ENCODE measurements at regions not wholly inside any gene's neighbourhood (a gene's known extent, or its start where the extent isn't known, plus 50 kb on each side); places are given as distances from the start of the nearest gene placed in this dataset.

DNA sequence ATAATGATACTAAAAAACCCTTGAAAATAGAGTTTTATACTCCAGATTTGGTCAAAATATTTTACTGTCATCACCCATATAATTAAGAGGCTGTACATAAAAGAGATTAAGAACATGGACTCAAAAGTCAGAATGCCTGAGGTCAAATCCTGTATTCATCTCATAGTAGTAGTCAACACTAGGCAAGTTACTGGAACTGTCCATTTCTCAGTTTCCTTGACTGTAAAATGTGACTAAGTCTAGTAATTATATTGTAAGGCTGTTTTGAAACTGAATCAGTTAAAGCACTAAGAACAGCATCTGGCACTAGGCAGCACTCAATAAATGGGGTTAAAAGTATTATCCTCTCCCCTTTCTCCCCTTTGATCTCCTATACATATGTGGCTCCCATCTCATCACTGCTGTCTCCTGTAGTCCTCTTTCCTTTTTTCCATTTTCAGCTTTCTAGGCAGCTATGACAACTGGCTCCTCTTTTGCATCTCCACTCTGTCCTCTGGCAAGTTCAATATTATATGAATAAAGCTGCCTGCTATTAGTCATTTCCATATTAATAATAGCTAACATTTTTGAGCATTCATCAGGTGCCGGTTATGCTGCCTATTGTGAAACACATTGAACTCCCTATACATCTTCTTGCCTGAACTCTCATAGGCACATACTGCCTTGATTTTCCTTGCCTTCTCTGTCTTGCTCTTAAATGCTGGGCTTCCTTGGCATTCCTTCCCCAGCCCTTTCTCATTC, 185.8 kb upstream of the NREP start:
- no peaks in the 10 kb centered on the region for H3K27me3 ChIP-seq
- TF ChIP-seq, protein P1, sequence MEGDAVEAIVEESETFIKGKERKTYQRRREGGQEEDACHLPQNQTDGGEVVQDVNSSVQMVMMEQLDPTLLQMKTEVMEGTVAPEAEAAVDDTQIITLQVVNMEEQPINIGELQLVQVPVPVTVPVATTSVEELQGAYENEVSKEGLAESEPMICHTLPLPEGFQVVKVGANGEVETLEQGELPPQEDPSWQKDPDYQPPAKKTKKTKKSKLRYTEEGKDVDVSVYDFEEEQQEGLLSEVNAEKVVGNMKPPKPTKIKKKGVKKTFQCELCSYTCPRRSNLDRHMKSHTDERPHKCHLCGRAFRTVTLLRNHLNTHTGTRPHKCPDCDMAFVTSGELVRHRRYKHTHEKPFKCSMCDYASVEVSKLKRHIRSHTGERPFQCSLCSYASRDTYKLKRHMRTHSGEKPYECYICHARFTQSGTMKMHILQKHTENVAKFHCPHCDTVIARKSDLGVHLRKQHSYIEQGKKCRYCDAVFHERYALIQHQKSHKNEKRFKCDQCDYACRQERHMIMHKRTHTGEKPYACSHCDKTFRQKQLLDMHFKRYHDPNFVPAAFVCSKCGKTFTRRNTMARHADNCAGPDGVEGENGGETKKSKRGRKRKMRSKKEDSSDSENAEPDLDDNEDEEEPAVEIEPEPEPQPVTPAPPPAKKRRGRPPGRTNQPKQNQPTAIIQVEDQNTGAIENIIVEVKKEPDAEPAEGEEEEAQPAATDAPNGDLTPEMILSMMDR (IDR thresholded peaks at IDR 0.05) = no peak
- H3K4me1 ChIP-seq = no peaks in the 10 kb centered on the region
- intact Hi-C loops (cut with DNase I) = no loop called here
- no peak for DNase-seq (ENCODE audit: low spot score in 2 of 2)
- H3K9me3 ChIP-seq = no peaks in the 10 kb centered on the region
- H3K27ac ChIP-seq = no peak overlapping the region
- H3K36me3 ChIP-seq = no peaks in the 10 kb centered on the region
- no peak overlapping the region for H3K4me3 ChIP-seq

DNA sequence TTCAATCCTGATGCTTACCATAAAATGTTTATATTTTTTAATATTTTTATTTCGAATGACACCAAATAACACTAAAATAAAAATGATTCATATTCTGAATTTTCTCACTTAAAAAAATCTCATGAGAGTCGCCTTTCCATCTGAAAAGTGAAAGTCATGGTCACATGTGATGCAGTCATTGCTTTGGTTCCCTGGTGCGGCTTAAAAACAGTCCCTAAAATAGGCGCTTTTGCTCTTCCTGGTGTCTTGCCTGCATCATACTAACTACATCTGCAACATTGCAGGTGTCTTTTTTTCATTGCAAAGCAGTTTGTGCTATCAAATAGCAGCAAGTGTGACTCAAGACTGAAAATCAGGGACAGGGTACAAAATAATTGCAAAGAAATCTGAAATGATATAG, 185.2 kb upstream of the NREP start:
- H3K27me3 ChIP-seq = no peaks in the 10 kb centered on the region
- intact Hi-C loops (cut with DNase I) = no loop called here
- no peaks in the 10 kb centered on the region for H3K9me3 ChIP-seq
- H3K27ac ChIP-seq = no peak overlapping the region
- TF ChIP-seq, protein P1 (IDR thresholded peaks at IDR 0.05) = no peak
- H3K4me3 ChIP-seq = no peak overlapping the region
- no peaks in the 10 kb centered on the region for H3K36me3 ChIP-seq
- H3K4me1 ChIP-seq = no peaks in the 10 kb centered on the region
- no peak for DNase-seq (ENCODE audit: low spot score in 2 of 2)

DNA sequence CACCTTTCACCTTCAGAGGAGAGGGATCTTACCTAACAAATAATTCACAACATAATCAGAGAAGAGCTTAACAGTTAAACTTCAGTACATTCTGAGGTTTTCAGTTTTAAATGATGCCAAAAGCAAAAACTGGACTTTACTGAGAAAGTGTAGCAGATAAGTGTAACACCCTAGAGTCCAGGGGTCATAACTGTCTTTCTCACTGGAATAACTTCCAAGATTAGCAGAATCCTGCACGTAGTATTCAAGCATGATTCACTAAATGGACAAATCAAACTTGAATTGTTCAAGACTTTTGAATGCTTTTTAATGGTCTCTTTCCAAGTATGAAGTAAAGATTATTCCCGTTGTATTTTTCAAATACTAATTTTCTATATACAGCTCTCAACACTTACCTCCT, 180.1 kb upstream of the NREP start:
- intact Hi-C loops (cut with DNase I) = no loop called here
- TF ChIP-seq, protein P1 (IDR thresholded peaks at IDR 0.05) = no peak
- Histone ChIP-seq H3K27me3 (no peaks in the 10 kb centered on the region), H3K36me3 (no peaks in the 10 kb centered on the region), H3K4me1 (peaks cover 3 to 4% of the 10 kb centered on the region in 2 donors), H3K4me3 (no peak overlapping the region), H3K9me3 (no peaks in the 10 kb centered on the region), H3K27ac (no peak overlapping the region)
- no peak for DNase-seq (ENCODE audit: low spot score in 2 of 2)

DNA sequence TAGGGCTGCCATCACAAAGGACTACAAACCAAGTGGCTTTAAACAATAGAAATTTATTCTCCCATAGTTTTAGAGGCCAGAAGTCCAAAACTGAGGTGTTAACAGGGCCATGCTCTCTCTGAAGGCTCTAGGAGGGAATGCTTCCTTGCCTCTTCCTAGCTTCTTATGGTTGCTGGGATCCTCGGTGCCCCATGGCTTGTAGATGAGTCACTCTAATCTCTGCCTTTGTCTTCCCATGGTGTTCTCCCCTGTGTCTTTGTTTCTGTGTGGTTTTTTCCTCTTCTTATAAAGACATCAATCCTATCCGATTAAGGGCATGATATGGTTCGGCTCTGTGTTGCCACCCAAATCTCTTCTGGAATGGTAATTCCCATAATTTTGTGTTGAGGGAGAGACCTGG, 178.8 kb upstream of the NREP start:
- Histone ChIP-seq H3K4me1 (peaks cover 3 to 4% of the 10 kb centered on the region in 2 donors), H3K4me3 (no peak overlapping the region), H3K27me3 (no peaks in the 10 kb centered on the region), H3K36me3 (no peaks in the 10 kb centered on the region), H3K27ac (no peak overlapping the region), H3K9me3 (no peaks in the 10 kb centered on the region)
- intact Hi-C loops (cut with DNase I) = no loop called here
- TF ChIP-seq, protein P1 (IDR thresholded peaks at IDR 0.05) = no peak
- DNase-seq (ENCODE audit: low spot score in 2 of 2) = no peak

DNA sequence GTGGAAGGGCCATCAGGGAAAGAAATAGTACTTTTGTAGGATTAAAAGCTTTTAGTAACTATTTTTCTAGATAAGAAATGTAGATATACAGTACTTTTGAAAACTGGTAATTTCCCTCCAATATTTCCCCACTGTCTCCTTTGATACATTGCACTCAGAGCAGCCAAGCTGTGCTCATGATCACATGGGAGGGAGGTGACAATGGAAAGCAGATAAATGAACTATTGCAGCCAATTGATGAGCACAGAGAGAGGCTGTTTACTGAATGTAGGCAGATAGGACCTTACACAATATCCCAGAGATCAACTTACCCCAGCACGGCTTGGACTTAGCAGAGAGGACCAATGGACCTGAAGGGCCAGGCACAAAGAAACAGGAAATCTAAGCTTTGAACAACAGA, 178.0 kb upstream of the NREP start:
- Histone ChIP-seq H3K36me3 (no peaks in the 10 kb centered on the region), H3K27me3 (no peaks in the 10 kb centered on the region), H3K4me3 (no peak overlapping the region), H3K27ac (no peak overlapping the region), H3K9me3 (no peaks in the 10 kb centered on the region), H3K4me1 (peaks cover 3 to 4% of the 10 kb centered on the region in 2 donors)
- TF ChIP-seq, protein P1 (IDR thresholded peaks at IDR 0.05) = no peak
- no peak for DNase-seq (ENCODE audit: low spot score in 2 of 2)
- intact Hi-C loops (cut with DNase I) = no loop called here

DNA sequence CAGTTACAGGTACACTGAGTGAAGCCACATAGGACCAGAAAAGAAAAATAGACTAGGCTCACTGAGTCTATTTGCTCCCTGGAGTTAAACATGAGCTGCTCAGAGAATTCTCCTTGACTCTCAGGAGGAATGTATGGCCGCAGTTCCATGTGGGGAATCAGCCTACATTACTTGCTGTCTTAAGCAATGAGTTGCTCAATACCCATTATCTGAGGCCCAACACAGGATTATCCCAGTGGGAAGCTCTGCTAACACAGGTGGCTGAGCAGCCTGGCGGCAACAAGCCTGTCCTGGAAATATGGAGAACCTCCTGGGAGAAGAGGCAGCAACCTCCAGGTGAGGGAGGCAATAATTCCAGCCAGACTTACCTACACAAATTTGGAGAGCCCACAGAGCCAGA, 177.5 kb upstream of the NREP start:
- H3K9me3 ChIP-seq = no peaks in the 10 kb centered on the region
- H3K4me3 ChIP-seq = no peak overlapping the region
- H3K36me3 ChIP-seq = no peaks in the 10 kb centered on the region
- DNase-seq (ENCODE audit: low spot score in 2 of 2) = no peak
- intact Hi-C loops (cut with DNase I) = no loop called here
- H3K27me3 ChIP-seq = no peaks in the 10 kb centered on the region
- no peak overlapping the region for H3K27ac ChIP-seq
- H3K4me1 ChIP-seq = peaks cover 4 to 5% of the 10 kb centered on the region in 2 donors
- TF ChIP-seq, protein P1 (IDR thresholded peaks at IDR 0.05) = no peak

Measured in ascending aorta (tissue), 2 donors.